Spleen (tissue), 7 donors: ENCODE measurements at regions not wholly inside any gene's neighbourhood (a gene's known extent, or its start where the extent isn't known, plus 50 kb on each side); places are given as distances from the start of the nearest gene placed in this dataset.

Source experiments
- CTCF ChIP-seq, 11 experiments: fragments of 200-600 bp in 7 of 11; fragments of 450-650 bp in 4 of 11; sonication (generic) in 4 of 11; IDR thresholded peaks in 8 of 11; conservative IDR thresholded peaks in 3 of 11; 1 replicate in 7 of 11; 2 replicates in 4 of 11; pipeline versions ENCODE4 v1.4.0 to v1.8.0; 2016 to 2021; ENCODE audit warnings: antibody characterized with exemption in 11 of 11, inconsistent platforms in 4 of 11, mild to moderate bottlenecking in 1 of 11
- POLR2A ChIP-seq, 3 donors: fragments of 450-650 bp; IDR thresholded peaks; one replicate each; pipeline ENCODE4 v1.5.1; 2017; ENCODE audit warnings: antibody characterized with exemption in 3 of 3, mild to moderate bottlenecking in 1 of 3
- POLR2AphosphoS5 ChIP-seq, 3 donors: sonication (generic); formaldehyde crosslinking; IDR thresholded peaks; one replicate each; pipeline ENCODE4 v1.5.1; 2017; ENCODE audit warnings: antibody characterized with exemption in 3 of 3
- donor health status: DM: no; HTN: no; CAD: no; lungs with moderate emphysema.
- donor health status: DM: no; HTN: no; CAD: no.
- donor health status: DM: no; HTN: no; CAD: no.

DNA sequence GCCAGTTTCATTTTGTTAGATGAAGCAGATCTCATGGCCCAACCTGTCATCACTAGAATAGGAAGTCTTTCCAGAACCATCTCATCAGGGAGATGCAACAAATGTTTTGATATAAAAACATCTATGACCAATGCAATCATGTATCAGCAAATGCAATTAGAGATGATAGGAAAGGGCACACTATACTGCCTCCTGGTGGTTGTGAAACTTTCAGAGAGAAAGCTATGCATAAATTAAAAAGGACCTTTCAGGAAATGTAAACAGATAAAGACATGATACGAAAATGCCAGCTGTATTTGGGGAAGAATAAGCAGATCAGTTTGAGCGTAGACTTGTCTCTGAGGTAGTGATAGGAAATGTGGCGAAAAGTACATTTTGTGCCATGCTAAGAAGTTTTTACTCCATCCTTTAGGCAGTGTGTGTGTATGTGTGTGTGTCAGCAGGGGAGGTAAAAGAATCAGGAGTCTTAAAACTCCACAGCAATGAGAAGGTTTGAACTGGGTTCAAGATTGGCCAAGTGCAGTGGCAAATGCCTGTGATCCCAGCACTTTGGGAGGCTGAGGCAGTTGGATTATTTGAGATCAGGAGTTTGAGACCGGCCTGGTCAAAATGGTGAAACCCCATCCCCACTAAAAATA lies 479.3 kb downstream of the CPS1 start:
- TF ChIP-seq CTCF (IDR thresholded peaks at IDR 0.05 in 8 of 11, conservative IDR thresholded peaks at IDR 0.05 in 3 of 11) = peak in 7 of 11 experiments; percentile 18 to 52 (median 31)
- no peak for TF ChIP-seq POLR2A (IDR thresholded peaks at IDR 0.05)
- no peak for TF ChIP-seq POLR2AphosphoS5 (IDR thresholded peaks at IDR 0.05)
